GM18502 (cell line): ENCODE measurements at regions not wholly inside any gene's neighbourhood (a gene's known extent, or its start where the extent isn't known, plus 50 kb on each side); places are given as distances from the start of the nearest gene placed in this dataset.
A peak's percentile ranks its signal among the peaks of the same experiment; 100 is the strongest.

Experiments
- ATAC-seq: cut with Tn5 transposase; IDR thresholded peaks from one replicate; pipeline ENCODE4 v1.9.1; 2021; ENCODE audit warnings: mild to moderate bottlenecking; ENCODE audit not compliant: unreplicated experiment, poor library complexity

- no peak for ATAC-seq
Measured at GRCh38 chr18:54714851-54715250, 113.4 kb upstream of the RAB27B start.

GRCh38 chr18:54716586-54716985, 111.7 kb upstream of the RAB27B start:
- no peak for ATAC-seq

GRCh38 chr18:54717673-54718407, 110.4 kb upstream of the RAB27B start:
- ATAC-seq = peak; percentile 88

- ATAC-seq = no peak
Measured at GRCh38 chr18:54718408-54718773, 109.9 kb upstream of the RAB27B start.

- ATAC-seq = no peak
Measured at GRCh38 chr18:54720620-54721019, 107.7 kb upstream of the RAB27B start.

- no peak for ATAC-seq
Measured at GRCh38 chr18:54726143-54726542, 102.1 kb upstream of the RAB27B start.

GRCh38 chr18:54734059-54734458, 94.2 kb upstream of the RAB27B start:
- ATAC-seq = no peak

- no peak for ATAC-seq
Measured at GRCh38 chr18:54736981-54737380, 91.3 kb upstream of the RAB27B start.

- no peak for ATAC-seq
Measured at GRCh38 chr18:54737986-54738385, 90.3 kb upstream of the RAB27B start.

GRCh38 chr18:54739476-54739875, 88.8 kb upstream of the RAB27B start:
- no peak for ATAC-seq

- no peak for ATAC-seq
Measured at GRCh38 chr18:54740136-54740846, 88.0 kb upstream of the RAB27B start.

GRCh38 chr18:54742120-54742519, 86.2 kb upstream of the RAB27B start:
- ATAC-seq = no peak

- ATAC-seq = no peak
Measured at GRCh38 chr18:54742659-54743604, 85.3 kb upstream of the RAB27B start.

GRCh38 chr18:54743605-54743995, 84.7 kb upstream of the RAB27B start:
- ATAC-seq = no peak

- no peak for ATAC-seq
Measured at GRCh38 chr18:54749291-54749690, 79.0 kb upstream of the RAB27B start.

GRCh38 chr18:54750350-54750749, 77.9 kb upstream of the RAB27B start:
- ATAC-seq = no peak

- no peak for ATAC-seq
Measured at GRCh38 chr18:54752185-54752584, 76.1 kb upstream of the RAB27B start.

GRCh38 chr18:54755456-54755855, 72.8 kb upstream of the RAB27B start:
- ATAC-seq = no peak

GRCh38 chr18:54762386-54762785, 65.9 kb upstream of the RAB27B start:
- ATAC-seq = no peak

- no peak for ATAC-seq
Measured at GRCh38 chr18:54764786-54765185, 63.5 kb upstream of the RAB27B start.
